DOHH2 (cell line): ENCODE measurements at regions not wholly inside any gene's neighbourhood (a gene's known extent, or its start where the extent isn't known, plus 50 kb on each side); places are given as distances from the start of the nearest gene placed in this dataset.

Source experiments
- H3F3A ChIP-seq: fragments of 200-600 bp; sonication (generic), shearing (Covaris generic); 2 replicates; pipeline ENCODE4 v1.6.0; 2016; ENCODE audit warnings: antibody characterized with exemption, mild to moderate bottlenecking; ENCODE audit not compliant: control insufficient read depth, insufficient read depth
- H3K27ac ChIP-seq: fragments of 200-600 bp; sonication (generic); 2 replicates; pipeline ENCODE4 v1.5.1; 2014; ENCODE audit warnings: low read depth, mild to moderate bottlenecking, low read length, moderate library complexity
- H3K27me3 ChIP-seq: fragments of 200-600 bp; sonication (generic); 2 replicates; pipeline ENCODE4 v1.6.1; 2014; ENCODE audit warnings: mild to moderate bottlenecking, low read length, mixed read lengths; ENCODE audit not compliant: control insufficient read depth
- H3K36me3 ChIP-seq: fragments of 200-600 bp; sonication (generic); 2 replicates; pipeline ENCODE4 v1.6.1; 2014; ENCODE audit warnings: mild to moderate bottlenecking, low read length, moderate library complexity, mixed read lengths; ENCODE audit not compliant: control insufficient read depth
- H3K4me1 ChIP-seq: fragments of 200-600 bp; sonication (generic); 2 replicates; pipeline ENCODE4 v1.6.1; 2014; ENCODE audit warnings: mild to moderate bottlenecking, low read length, mixed read lengths; ENCODE audit not compliant: control insufficient read depth
- H3K4me2 ChIP-seq: fragments of 200-600 bp; sonication (generic); 2 replicates; pipeline ENCODE4 v1.6.0; 2014; ENCODE audit warnings: mild to moderate bottlenecking, low read length, moderate library complexity
- H3K4me3 ChIP-seq: fragments of 200-600 bp; sonication (generic); 2 replicates; pipeline ENCODE4 v1.5.1; 2014; ENCODE audit warnings: mild to moderate bottlenecking, low read length, mixed read lengths
- H3K79me2 ChIP-seq: fragments of 200-600 bp; sonication (generic); 2 replicates; pipeline ENCODE4 v1.6.1; 2014; ENCODE audit warnings: mild to moderate bottlenecking, low read length, mixed read lengths; ENCODE audit not compliant: control insufficient read depth
- H3K9me2 ChIP-seq: fragments of 200-600 bp; sonication (generic); replicated peaks from 2 replicates; pipeline ENCODE4 v1.6.1; 2014; ENCODE audit warnings: mild to moderate bottlenecking, low read length, mixed read lengths; ENCODE audit not compliant: control insufficient read depth
- H3K9me3 ChIP-seq: fragments of 200-600 bp; sonication (generic); 2 replicates; pipeline ENCODE4 v1.6.1; 2014; ENCODE audit warnings: antibody characterized with exemption, low read length, mixed read lengths; ENCODE audit not compliant: control insufficient read depth, insufficient read depth
- H4K20me1 ChIP-seq: fragments of 200-600 bp; sonication (generic); 2 replicates; pipeline ENCODE4 v1.6.0; 2014; ENCODE audit warnings: low read depth, mild to moderate bottlenecking, antibody characterized with exemption, low read length, moderate library complexity; ENCODE audit not compliant: control insufficient read depth, insufficient read depth
- EZH2phosphoT487 ChIP-seq: fragments of 200-600 bp; sonication (generic); IDR thresholded peaks from 2 replicates; pipeline ENCODE4 v1.6.1; 2017; ENCODE audit warnings: borderline replicate concordance, mild to moderate bottlenecking, antibody characterized with exemption, low read length, moderate library complexity, mixed read lengths
- TF ChIP-seq, protein P1 (sequence below): fragments of 200-600 bp; sonication (generic); IDR thresholded peaks from one replicate; pipeline ENCODE4 v1.5.1; 2014; ENCODE audit warnings: antibody characterized with exemption, mild to moderate bottlenecking, low read depth, low read length; ENCODE audit not compliant: poor library complexity, severe bottlenecking

DNA sequence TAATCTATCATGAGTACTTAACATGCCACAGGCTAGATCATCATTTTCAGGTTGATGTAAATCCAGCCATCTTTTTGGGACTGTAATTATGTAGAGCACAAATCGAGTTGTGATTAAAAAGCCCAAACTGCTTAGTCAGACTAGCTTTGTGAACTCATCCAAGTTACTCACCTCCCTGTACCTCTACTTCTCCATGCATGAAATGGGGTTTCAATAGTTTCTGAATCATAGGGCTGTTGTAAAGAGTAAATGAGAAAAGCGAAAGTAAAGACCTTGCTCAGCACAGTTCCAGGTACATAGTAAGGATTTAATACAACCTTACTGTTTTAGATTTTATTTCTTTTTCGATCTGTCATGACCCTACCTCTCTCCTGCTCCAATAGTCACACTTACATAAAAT lies 85.6 kb upstream of the GAP43 start:
- Histone ChIP-seq H3K9me2 (no peaks in the 10 kb centered on the region; the same call in 1 of the 2 replicates), H4K20me1 (no peaks in the 10 kb centered on the region), H3K79me2 (no peaks in the 10 kb centered on the region), H3K4me3 (no peak overlapping the region), H3F3A (no peaks in the 10 kb centered on the region), H3K27ac (no peak overlapping the region), H3K36me3 (no peaks in the 10 kb centered on the region), H3K4me2 (no peak overlapping the region), H3K27me3 (no peaks in the 10 kb centered on the region), H3K4me1 (no peaks in the 10 kb centered on the region), H3K9me3 (no peaks in the 10 kb centered on the region)
- TF ChIP-seq, protein P1, sequence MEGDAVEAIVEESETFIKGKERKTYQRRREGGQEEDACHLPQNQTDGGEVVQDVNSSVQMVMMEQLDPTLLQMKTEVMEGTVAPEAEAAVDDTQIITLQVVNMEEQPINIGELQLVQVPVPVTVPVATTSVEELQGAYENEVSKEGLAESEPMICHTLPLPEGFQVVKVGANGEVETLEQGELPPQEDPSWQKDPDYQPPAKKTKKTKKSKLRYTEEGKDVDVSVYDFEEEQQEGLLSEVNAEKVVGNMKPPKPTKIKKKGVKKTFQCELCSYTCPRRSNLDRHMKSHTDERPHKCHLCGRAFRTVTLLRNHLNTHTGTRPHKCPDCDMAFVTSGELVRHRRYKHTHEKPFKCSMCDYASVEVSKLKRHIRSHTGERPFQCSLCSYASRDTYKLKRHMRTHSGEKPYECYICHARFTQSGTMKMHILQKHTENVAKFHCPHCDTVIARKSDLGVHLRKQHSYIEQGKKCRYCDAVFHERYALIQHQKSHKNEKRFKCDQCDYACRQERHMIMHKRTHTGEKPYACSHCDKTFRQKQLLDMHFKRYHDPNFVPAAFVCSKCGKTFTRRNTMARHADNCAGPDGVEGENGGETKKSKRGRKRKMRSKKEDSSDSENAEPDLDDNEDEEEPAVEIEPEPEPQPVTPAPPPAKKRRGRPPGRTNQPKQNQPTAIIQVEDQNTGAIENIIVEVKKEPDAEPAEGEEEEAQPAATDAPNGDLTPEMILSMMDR = no peak
- no peak for TF ChIP-seq EZH2phosphoT487

DNA sequence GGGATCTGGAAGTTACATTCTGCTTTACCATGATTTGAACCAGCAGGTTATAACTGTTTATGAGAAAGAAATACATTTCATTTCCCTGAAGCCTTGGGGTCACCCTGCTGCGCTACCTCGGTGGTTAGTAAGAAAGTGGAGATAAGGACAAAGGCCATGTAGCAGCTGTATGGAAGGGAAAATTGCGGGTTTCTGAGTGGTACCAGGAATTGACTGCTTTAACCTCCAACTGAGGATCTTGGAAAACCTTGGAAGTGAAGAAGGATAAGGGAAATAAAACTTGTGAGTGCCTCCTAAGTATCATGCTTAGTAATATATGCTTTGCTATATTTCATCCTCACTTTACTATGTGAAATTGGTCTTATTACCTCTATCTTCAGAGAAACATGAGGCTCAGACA lies 76.1 kb upstream of the GAP43 start:
- H3K4me1 ChIP-seq = no peaks in the 10 kb centered on the region

DNA sequence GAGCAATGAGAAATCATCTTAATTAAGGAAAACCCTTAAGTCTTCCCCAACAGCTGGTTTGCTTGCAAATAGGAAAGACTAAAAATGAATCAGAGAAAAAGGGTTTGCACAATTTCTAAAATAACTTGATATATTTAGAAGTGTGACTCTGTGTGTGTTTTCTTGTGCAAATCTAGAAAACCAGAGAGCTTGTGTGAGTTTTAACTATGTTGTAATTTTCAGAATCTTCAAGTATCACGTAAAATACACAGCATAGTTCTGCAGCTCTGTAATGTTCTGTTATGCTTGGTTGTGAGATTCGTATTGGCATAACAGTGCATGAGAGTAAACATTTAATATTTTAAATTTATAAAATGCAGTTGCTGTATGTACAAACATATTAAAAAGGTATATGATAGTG lies 74.7 kb upstream of the GAP43 start:
- Histone ChIP-seq H3K79me2 (no peaks in the 10 kb centered on the region), H3K4me1 (no peaks in the 10 kb centered on the region), H3K36me3 (no peaks in the 10 kb centered on the region), H3K9me3 (no peaks in the 10 kb centered on the region), H3K27me3 (no peaks in the 10 kb centered on the region), H3K9me2 (no peaks in the 10 kb centered on the region), H3K4me3 (no peak overlapping the region), H3K4me2 (no peak overlapping the region), H4K20me1 (no peaks in the 10 kb centered on the region), H3K27ac (no peak overlapping the region), H3F3A (no peaks in the 10 kb centered on the region)
- TF ChIP-seq EZH2phosphoT487 = no peak
- TF ChIP-seq, protein P1 = no peak

More for the DNA sequence above, 76.1 kb upstream of the GAP43 start:
- H3K9me2 ChIP-seq = no peaks in the 10 kb centered on the region
- no peaks in the 10 kb centered on the region for H4K20me1 ChIP-seq
- no peaks in the 10 kb centered on the region for H3K9me3 ChIP-seq
- no peaks in the 10 kb centered on the region for H3F3A ChIP-seq
- H3K79me2 ChIP-seq = no peaks in the 10 kb centered on the region
- TF ChIP-seq, protein P1 = no peak
- no peak for TF ChIP-seq EZH2phosphoT487
- H3K4me3 ChIP-seq = no peak overlapping the region
- no peaks in the 10 kb centered on the region for H3K27me3 ChIP-seq
- H3K4me2 ChIP-seq = no peak overlapping the region
- no peak overlapping the region for H3K27ac ChIP-seq
- H3K36me3 ChIP-seq = no peaks in the 10 kb centered on the region

DNA sequence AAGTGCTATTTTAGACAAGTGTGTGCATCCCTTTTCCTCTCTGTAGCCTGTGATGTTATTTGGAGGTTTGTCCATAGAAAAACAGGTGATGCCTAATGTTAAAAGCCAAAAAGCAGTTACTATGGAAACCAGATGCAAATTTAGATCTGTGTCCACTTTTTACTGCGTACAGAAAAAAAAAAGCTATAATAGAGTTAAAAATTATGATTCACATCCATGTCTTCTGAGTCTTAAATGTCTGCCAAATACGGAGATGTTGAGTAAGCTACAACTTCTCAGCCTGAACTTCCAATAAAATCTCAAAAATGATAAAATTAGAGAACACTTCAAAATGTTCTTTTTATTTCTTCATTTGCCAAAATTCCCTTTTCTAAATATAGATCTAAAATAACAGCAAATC lies 74.2 kb upstream of the GAP43 start:
- Histone ChIP-seq H3K4me3 (no peak overlapping the region), H3K4me1 (no peaks in the 10 kb centered on the region), H3K27me3 (no peaks in the 10 kb centered on the region), H3K9me3 (no peaks in the 10 kb centered on the region), H3K79me2 (no peaks in the 10 kb centered on the region), H3K4me2 (no peak overlapping the region), H4K20me1 (no peaks in the 10 kb centered on the region), H3K36me3 (no peaks in the 10 kb centered on the region), H3K27ac (no peak overlapping the region), H3K9me2 (no peaks in the 10 kb centered on the region), H3F3A (no peaks in the 10 kb centered on the region)
- TF ChIP-seq EZH2phosphoT487 = no peak
- TF ChIP-seq, protein P1 = no peak
